Breast epithelium (tissue), 3 donors: ENCODE measurements at regions not wholly inside any gene's neighbourhood (a gene's known extent, or its start where the extent isn't known, plus 50 kb on each side); places are given as distances from the start of the nearest gene placed in this dataset.

Source experiments
- CTCF ChIP-seq, 3 donors: fragments of 450-650 bp; IDR thresholded peaks; one replicate each; pipeline ENCODE4 v1.5.1; 2016 to 2017; ENCODE audit warnings: antibody characterized with exemption in 3 of 3, mild to moderate bottlenecking in 3 of 3, moderate library complexity in 3 of 3
- POLR2A ChIP-seq: fragments of 450-650 bp; IDR thresholded peaks from one replicate; pipeline ENCODE4 v1.6.1; 2016; ENCODE audit warnings: antibody characterized with exemption, mild to moderate bottlenecking, moderate library complexity
- POLR2AphosphoS5 ChIP-seq, 3 donors: sonication (generic); formaldehyde crosslinking; IDR thresholded peaks; one replicate each; pipeline ENCODE4 v1.6.1; 2017; ENCODE audit warnings: antibody characterized with exemption in 3 of 3

- TF ChIP-seq CTCF (IDR thresholded peaks at IDR 0.05) (no peak), POLR2A (no peak), POLR2AphosphoS5 (IDR thresholded peaks at IDR 0.05) (no peak)
Observed at GRCh38 chr2:200212862-200213425, 93.5 kb upstream of the SPATS2L start.
